Cardiac fibroblast (primary cell): ENCODE measurements at regions not wholly inside any gene's neighbourhood (a gene's known extent, or its start where the extent isn't known, plus 50 kb on each side); places are given as distances from the start of the nearest gene placed in this dataset.
A peak's percentile ranks its signal among the peaks of the same experiment; 100 is the strongest.

Source experiments
- DNase-seq, 2 donors: peaks; one replicate each; pipeline versions ENCODE4 v3.0.0 to v3.0.0-alpha.2; 2010; ENCODE audit warnings: low read depth in 2 of 2
- H3K4me3 ChIP-seq, 2 donors: replicated peaks in 1 of 2; 1 replicate in 1 of 2; 2 replicates in 1 of 2; pipeline ENCODE4 v1.5.1; 2011; ENCODE audit warnings: low read depth in 2 of 2, low read length in 2 of 2, mild to moderate bottlenecking in 2 of 2, moderate library complexity in 1 of 2
- TF ChIP-seq, protein P1 (sequence below): IDR thresholded peaks from one replicate; pipeline ENCODE4 v1.5.1; 2011; ENCODE audit warnings: low read depth, mild to moderate bottlenecking, low read length, inconsistent platforms

DNA sequence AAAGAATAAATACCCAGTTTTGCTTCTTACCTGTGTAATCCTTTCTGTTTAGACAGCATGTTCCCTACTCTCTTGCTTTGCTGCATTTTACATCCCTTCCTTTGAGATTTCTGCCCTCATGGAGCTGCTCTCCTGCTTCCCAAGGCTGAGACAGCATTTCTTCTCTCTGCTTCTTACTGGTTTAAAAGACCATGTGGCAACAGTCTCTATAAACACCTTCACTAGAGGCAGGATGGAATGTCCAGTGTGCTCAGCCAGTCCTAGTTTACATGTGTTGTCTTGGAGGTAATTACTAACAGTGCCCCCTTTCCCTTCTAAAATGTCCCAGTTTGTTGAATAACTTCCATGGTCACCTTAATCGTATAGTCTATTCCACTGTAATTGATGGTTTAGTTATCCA, 262.3 kb downstream of the CNTN3 start:
- TF ChIP-seq, protein P1, sequence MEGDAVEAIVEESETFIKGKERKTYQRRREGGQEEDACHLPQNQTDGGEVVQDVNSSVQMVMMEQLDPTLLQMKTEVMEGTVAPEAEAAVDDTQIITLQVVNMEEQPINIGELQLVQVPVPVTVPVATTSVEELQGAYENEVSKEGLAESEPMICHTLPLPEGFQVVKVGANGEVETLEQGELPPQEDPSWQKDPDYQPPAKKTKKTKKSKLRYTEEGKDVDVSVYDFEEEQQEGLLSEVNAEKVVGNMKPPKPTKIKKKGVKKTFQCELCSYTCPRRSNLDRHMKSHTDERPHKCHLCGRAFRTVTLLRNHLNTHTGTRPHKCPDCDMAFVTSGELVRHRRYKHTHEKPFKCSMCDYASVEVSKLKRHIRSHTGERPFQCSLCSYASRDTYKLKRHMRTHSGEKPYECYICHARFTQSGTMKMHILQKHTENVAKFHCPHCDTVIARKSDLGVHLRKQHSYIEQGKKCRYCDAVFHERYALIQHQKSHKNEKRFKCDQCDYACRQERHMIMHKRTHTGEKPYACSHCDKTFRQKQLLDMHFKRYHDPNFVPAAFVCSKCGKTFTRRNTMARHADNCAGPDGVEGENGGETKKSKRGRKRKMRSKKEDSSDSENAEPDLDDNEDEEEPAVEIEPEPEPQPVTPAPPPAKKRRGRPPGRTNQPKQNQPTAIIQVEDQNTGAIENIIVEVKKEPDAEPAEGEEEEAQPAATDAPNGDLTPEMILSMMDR: no peak
- no peak for DNase-seq

DNA sequence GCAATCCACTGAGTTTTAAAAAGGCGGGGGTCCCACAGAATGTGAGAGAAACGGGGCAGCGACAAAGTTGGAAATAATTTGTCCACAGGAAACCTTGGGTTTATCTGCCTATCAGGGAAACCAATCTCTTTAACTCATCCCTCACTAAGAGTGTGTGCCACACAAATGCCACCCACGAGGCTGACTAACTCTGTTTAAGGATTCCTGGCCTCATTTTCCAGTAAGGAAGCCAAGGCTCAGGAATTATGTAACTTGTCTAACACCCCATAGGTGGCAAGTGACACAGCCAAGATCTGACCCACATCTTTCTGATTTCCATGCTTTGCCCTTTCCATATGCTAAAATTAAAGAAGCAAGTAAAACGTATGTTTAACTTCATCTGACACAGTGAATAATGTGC, 263.2 kb downstream of the CNTN3 start:
- TF ChIP-seq, protein P1: no peak
- DNase-seq: no peak
- no peak overlapping the region for H3K4me3 ChIP-seq

More for the DNA sequence above, 262.3 kb downstream of the CNTN3 start:
- no peak overlapping the region for H3K4me3 ChIP-seq

DNA sequence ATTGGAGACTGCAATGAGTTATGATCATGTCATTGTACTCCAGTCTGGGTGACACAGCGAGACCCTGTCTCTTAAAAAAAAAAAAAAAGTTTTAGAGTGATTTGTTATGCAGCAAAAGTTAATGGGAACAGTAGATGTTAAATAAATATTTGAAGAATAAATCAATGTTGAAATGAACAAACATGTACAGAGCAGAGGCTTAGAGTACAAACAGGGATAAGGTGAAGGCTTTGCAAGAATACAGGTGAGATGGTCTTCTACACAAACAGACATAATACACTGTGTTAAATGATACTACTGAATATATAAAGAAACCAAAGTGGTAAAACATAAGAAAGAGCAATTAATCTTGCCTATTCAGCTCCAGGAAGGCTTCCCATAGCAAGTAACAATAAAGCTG, 265.4 kb downstream of the CNTN3 start:
- H3K4me3 ChIP-seq: no peak overlapping the region
- DNase-seq: no peak
- TF ChIP-seq, protein P1: no peak

DNA sequence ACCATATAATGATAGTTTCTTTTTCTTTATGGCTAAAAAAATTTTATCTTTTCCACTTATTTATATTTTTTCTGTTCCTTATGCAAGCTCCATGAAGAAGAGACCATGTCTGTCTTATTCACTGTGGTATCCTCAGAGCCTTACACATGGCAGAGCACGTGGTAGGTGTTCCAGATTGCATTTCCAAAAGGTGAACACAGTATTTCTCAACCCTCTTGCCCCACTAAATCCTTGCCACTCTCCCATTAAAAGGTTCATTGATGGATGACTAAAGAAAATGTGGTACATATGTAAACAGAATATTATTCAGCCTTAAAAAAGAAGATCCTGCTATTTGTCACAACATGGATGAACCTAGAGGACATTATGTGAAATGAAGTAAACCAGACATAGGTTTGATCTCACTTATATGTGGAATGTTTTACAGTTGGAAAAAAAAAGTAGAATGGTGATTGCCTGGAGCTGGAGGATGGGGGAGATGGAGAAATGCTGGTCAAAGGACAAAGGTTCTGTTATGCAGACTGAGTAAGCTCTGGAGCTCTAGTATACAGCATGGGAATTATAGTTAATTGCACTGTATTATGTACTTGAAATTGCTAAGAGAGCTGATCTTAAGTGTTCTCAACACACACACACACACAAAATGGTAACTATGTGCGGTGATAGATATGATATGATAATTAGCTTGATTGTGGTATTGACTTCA, 266.7 kb downstream of the CNTN3 start:
- TF ChIP-seq, protein P1: no peak
- no peak for DNase-seq
- H3K4me3 ChIP-seq: no peak overlapping the region

DNA sequence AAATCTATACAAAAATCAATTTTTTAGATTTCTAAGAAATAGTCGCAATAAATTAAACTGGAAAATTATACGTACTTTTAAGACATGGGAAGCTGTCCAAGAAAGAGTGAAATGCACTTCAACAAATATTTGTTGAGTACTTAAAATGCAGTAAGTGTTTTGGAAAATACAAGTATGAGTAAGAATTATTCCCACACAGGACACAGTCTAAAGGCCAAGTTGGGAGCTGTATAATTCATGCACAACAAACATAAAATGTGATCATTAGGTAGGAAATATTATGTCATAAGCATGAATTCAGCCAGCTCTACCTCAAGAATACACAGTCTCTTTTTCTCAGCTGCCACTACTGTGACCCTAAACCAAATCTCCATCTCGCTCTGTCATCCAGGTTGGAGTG, 267.6 kb downstream of the CNTN3 start:
- no peak overlapping the region for H3K4me3 ChIP-seq
- DNase-seq: no peak
- TF ChIP-seq, protein P1: no peak

DNA sequence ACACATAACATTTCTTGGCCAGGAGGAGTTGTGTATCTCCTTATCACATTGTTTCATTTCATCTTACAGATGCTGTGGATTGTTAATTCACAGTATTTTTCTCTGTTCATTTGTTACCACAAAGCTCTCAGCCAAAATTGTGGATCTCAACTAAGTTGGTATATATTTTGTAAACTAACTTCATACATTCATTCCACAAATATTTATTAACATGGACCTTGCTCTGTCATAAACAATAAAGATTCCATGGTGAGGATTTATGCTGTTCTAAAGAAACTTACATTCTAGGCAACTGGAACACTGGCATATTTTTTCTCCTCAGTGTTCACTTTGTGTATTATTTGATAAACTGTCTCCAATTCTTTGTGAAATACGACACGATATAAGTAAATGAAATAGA, 268.8 kb downstream of the CNTN3 start:
- DNase-seq: no peak
- TF ChIP-seq, protein P1: no peak
- no peak overlapping the region for H3K4me3 ChIP-seq

DNA sequence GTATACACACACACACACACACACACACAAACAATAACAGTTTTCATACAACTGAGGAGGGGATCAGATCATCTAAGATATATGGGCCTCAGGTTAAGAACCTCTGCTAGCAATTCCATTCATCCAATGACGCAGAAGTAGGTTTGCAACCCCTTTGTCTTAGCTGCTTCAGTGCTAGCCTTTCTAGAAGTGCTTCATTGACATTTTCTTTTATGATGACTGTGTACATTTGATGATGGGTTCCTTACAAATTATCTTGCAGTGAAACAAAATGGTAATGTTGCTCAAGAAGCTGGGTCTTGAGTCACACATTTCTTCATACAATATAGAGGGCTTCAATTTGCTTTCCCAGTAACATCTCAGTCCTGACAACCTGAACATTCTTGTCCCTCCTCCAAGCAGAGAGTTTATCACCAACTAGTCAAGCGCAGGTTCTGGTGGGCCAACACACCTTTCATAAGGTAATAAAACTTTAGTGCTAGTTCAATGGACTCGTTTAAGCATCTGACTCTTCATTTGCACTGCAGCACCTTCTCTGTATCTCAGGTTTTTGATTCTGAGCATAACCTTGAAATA, 269.5 kb downstream of the CNTN3 start:
- TF ChIP-seq, protein P1: no peak
- no peak overlapping the region for H3K4me3 ChIP-seq
- DNase-seq: peak in 1 of 2 donors; percentile 13
